ENCODE measurements at regions not wholly inside any gene's neighbourhood (a gene's known extent, or its start where the extent isn't known, plus 50 kb on each side); places are given as distances from the start of the nearest gene placed in this dataset.

DNA sequence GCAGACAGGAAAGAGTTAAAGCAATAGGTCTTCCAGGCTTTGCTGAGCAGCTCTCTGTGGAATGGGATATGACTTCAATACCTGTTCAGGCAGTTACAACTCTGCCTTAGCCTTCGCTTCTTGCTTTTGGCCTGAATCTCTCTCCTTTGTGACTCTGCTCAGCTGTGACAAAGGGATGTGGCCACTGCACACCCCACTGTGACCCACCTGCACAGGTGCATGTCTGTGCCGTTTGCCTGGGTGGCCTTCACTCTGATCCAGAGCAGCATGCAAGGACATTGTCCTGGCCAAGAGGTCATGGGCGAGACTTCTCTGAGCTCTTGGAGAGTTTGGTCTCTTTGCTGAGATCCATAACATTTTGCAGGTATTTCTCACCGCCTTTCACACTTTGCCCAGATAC, 891.3 kb downstream of the BRD1 start:
- Mint-ChIP-seq H3K9me3 (peaks cover 5% of the 10 kb centered on the region), H3K36me3 (no peaks in the 10 kb centered on the region), H3K27ac (no peak overlapping the region), H3K4me1 (no peaks in the 10 kb centered on the region), H3K4me3 (no peak overlapping the region), H3K27me3 (peaks cover 3% of the 10 kb centered on the region)
- no peak for DNase-seq (ENCODE audit: low spot score in 2 of 2)
- ATAC-seq (ENCODE audit: low read depth) = no peak

DNA sequence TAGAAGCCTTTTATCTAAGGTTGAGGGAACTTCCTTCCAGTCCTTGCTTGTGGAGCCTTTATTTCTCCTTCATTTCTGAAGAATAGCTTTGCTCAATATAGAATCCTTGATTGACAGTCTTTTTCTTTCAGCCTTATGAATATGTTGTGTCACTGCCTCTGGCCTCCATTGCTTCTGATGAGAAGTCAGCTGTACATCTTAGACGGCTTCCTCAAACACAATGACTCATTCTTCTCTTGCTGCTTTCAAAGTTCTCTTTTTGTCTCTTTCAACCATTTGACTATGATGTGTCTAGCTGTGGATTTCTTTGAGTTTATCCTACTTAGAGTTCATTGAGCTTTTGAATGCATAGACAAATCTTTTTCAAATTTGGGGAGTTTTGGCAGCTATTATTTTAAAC, 893.2 kb downstream of the BRD1 start:
- ATAC-seq (ENCODE audit: low read depth) = no peak

DNA sequence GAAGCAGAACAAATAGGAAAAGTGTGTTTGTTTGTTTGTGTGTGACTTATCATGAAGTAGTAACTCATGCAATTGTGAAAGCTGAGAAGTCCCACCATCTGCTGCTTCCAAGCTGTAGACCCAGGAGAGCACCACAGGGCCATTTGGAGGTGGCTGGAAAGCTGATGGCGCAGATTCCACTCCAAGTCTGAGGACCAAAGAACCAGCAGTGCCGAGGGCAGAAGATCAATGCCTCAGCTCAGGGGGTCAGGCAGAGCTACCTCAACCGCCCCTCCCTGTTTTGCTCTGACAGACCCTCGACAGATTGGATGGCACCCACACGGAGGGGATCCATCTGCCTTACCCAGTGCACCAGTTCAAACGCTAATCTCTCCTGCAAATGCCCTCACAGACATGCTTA, 896.2 kb downstream of the BRD1 start:
- ATAC-seq (ENCODE audit: low read depth) = no peak
- Mint-ChIP-seq H3K36me3 (no peaks in the 10 kb centered on the region), H3K4me1 (no peaks in the 10 kb centered on the region), H3K4me3 (no peak overlapping the region), H3K27ac (no peak overlapping the region), H3K27me3 (peaks cover 3% of the 10 kb centered on the region), H3K9me3 (peaks cover 5% of the 10 kb centered on the region)
- no peak for DNase-seq (ENCODE audit: low spot score in 2 of 2)

More for the DNA sequence above, 893.2 kb downstream of the BRD1 start:
- no peak overlapping the region for H3K27ac Mint-ChIP-seq
- H3K27me3 Mint-ChIP-seq = peaks cover 3% of the 10 kb centered on the region
- no peaks in the 10 kb centered on the region for H3K4me1 Mint-ChIP-seq
- no peaks in the 10 kb centered on the region for H3K36me3 Mint-ChIP-seq
- no peak overlapping the region for H3K4me3 Mint-ChIP-seq
- H3K9me3 Mint-ChIP-seq = peaks cover 5% of the 10 kb centered on the region
- no peak for DNase-seq (ENCODE audit: low spot score in 2 of 2)

DNA sequence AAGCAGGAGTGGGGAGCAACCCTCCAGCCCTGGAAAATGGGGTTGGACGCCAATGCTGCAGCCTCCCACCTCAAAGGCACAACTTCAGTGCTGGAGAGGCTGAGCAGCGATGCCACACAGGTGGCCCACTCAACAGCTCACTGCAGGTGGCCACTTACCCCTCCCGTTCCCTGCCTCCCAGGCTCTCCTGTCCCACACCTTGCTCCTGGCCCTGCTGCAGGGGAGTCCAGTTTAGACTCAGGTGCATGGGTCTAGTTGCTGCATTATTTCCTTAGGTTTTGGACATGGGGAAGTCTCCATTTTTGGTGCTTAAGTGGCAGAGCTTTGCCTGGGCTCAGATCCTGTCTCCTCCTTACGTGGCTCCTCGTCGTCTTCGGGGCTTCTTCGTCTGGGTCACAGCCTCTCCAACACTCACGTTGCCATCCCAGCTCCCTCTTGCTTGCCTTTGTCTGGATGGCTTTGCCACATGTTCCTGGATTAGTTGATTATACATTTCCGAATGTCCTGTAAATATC, 898.3 kb downstream of the BRD1 start:
- Mint-ChIP-seq H3K27me3 (peaks cover 4% of the 10 kb centered on the region), H3K27ac (no peak overlapping the region), H3K9me3 (peaks cover 3% of the 10 kb centered on the region), H3K4me3 (no peak overlapping the region), H3K4me1 (no peaks in the 10 kb centered on the region), H3K36me3 (no peaks in the 10 kb centered on the region)
- no peak for DNase-seq (ENCODE audit: low spot score in 2 of 2)
- ATAC-seq (ENCODE audit: low read depth) = no peak

DNA sequence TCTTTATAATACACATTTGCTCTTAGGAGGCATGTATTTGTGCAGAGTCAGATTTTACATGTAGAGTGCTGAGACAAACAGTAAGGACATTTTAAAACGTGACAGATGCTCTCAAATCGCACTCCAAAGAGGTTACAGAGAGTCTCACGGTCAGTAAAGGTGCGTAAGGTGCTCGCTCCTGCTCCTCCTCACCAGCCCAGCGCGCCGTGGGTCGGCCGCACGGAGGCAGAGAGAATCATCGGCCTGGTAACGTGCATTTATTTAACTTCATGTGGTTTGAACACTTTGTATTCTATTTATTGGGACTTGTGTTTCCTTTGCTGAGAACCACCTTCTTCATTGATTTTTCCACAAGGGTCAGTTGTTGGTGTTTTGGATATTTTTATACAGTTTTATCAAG, 900.1 kb downstream of the BRD1 start:
- Mint-ChIP-seq H3K9me3 (peaks cover 1% of the 10 kb centered on the region), H3K36me3 (no peaks in the 10 kb centered on the region), H3K27ac (no peak overlapping the region), H3K4me3 (no peak overlapping the region), H3K4me1 (no peaks in the 10 kb centered on the region), H3K27me3 (peaks cover 4% of the 10 kb centered on the region)
- DNase-seq (ENCODE audit: low spot score in 2 of 2) = no peak
- ATAC-seq (ENCODE audit: low read depth) = no peak

DNA sequence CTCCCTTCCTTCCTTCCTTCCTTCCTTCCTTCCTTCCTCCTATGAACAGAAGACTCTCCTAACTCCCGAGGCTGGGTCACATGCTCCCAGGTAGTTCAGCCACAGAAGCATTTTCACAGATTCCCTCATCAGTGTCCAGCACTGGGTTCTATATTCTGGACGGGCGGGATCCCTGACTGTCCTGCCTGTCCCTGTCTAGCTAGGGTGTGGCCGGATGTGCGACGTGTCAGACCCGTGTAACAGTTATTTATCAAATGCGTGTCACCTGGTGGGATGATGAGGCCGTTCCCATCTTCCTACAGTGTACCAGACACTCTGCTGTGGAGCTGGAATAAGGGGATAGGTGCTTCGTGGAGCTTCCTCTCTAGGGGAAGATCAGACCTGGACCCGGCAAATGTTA, 901.0 kb downstream of the BRD1 start:
- Mint-ChIP-seq H3K9me3 (peaks cover 1% of the 10 kb centered on the region), H3K27me3 (peaks cover 4% of the 10 kb centered on the region), H3K27ac (no peak overlapping the region), H3K4me1 (no peaks in the 10 kb centered on the region), H3K4me3 (no peak overlapping the region), H3K36me3 (no peaks in the 10 kb centered on the region)
- ATAC-seq (ENCODE audit: low read depth) (no peak), DNase-seq (ENCODE audit: low spot score in 2 of 2) (no peak)

DNA sequence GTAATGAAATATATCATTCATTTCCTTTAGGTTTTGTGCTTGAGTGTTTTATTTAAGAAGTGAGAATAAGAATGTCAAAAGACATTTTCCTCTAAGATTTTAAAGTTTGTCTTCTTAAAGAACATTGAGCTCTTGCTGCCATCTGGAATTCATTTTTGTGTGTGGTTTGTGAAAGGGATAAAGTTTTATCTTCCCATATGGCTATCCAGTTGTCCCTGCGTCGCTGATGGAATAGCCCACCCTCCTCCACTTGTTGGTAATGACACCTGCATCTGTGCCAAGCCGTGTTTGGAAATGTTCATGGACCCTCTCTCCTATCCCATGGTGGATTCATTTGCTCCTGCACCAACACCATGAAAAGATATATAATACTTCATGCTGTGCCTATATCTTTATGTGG, 901.5 kb downstream of the BRD1 start:
- Mint-ChIP-seq H3K36me3 (no peaks in the 10 kb centered on the region), H3K9me3 (peaks cover 1% of the 10 kb centered on the region), H3K4me3 (no peak overlapping the region), H3K27ac (no peak overlapping the region), H3K27me3 (peaks cover 4% of the 10 kb centered on the region), H3K4me1 (no peaks in the 10 kb centered on the region)
- no peak for DNase-seq (ENCODE audit: low spot score in 2 of 2)
- no peak for ATAC-seq (ENCODE audit: low read depth)

DNA sequence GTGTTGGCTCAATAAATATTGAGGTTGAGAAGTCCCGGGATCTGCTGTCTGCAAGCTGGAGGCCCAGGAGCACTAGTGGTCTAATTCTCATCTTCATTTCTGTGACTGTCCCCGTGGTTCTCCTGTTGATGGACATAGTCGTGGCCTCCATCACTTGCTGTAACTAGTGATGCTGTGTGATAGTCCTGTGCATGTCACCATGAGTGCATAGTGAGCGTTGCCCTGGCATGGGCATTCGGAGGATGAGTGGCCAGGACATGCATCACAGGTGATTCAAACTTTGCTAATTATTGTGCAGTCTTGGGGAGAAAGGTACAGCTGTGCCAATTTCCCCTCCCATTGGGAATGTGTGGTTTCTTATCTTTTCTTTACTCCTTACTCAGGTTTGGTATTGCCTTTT, 902.2 kb downstream of the BRD1 start:
- Mint-ChIP-seq H3K4me1 (no peaks in the 10 kb centered on the region), H3K27me3 (peaks cover 4% of the 10 kb centered on the region), H3K36me3 (no peaks in the 10 kb centered on the region), H3K27ac (no peak overlapping the region), H3K4me3 (no peak overlapping the region), H3K9me3 (peaks cover 1% of the 10 kb centered on the region)
- ATAC-seq (ENCODE audit: low read depth) (no peak), DNase-seq (ENCODE audit: low spot score in 2 of 2) (no peak)

DNA sequence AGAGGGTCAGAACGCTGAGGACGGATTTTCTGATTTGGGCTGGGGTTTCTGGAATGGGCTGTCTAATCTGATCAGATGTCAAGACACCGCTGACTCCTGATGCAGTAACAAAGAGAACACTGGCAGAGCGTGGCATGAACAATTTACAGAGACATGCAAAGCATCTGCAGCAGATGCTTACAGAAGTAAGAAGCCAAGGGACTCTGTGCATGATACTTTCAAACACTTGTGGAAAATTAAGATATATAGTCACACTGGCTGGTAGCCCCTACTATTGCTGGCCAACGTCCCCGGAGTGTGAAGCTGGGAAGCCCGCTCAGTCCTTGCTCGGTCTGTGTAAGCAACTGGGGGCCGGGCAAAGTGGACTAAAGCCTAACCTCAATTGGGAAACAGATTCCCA, 903.7 kb downstream of the BRD1 start:
- H3K27me3 Mint-ChIP-seq = peaks cover 4% of the 10 kb centered on the region
- no peak overlapping the region for H3K27ac Mint-ChIP-seq
- DNase-seq (ENCODE audit: low spot score in 2 of 2) = no peak
- no peak for ATAC-seq (ENCODE audit: low read depth)
- no peaks in the 10 kb centered on the region for H3K36me3 Mint-ChIP-seq
- H3K4me1 Mint-ChIP-seq = no peaks in the 10 kb centered on the region
- peaks cover 1% of the 10 kb centered on the region for H3K9me3 Mint-ChIP-seq
- no peak overlapping the region for H3K4me3 Mint-ChIP-seq

DNA sequence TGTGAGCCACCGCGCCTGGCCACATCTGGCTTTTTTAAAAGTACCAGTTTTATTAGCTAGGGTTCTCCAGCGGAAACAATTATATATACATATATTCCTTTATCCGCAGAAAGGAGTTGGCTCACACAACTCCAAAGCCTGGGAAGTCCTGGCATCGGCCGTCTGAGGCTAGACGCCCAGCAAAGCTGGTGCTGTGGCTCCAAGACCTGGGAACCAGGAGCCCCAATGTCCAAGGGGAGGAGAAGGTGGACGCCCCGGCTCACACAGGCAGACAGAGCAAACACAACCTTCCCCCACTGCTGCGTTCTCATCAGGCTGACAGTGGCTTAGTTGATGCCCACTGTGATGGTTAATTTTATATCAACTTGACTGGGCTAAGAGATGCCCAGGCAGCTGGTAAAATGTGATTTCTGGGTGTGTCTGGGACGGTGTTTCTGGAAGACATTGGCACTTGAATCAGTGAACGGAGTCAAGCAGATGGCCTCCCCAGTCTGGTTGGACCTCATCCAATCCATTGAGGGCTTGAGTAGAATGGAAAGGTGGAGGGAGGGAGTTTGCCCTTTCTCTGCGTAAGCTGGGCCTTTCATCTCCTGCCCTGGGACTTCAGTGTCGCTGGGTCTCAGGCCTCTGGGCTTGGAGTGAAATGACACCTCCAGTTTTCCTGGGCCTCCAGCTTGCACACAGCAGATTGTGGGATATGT, 904.4 kb downstream of the BRD1 start:
- DNase-seq (ENCODE audit: low spot score in 2 of 2) = no peak
- peaks cover 1% of the 10 kb centered on the region for H3K9me3 Mint-ChIP-seq
- no peaks in the 10 kb centered on the region for H3K4me1 Mint-ChIP-seq
- no peak overlapping the region for H3K27ac Mint-ChIP-seq
- H3K27me3 Mint-ChIP-seq = peaks cover 6% of the 10 kb centered on the region
- no peak for ATAC-seq (ENCODE audit: low read depth)
- H3K36me3 Mint-ChIP-seq = no peaks in the 10 kb centered on the region
- no peak overlapping the region for H3K4me3 Mint-ChIP-seq

DNA sequence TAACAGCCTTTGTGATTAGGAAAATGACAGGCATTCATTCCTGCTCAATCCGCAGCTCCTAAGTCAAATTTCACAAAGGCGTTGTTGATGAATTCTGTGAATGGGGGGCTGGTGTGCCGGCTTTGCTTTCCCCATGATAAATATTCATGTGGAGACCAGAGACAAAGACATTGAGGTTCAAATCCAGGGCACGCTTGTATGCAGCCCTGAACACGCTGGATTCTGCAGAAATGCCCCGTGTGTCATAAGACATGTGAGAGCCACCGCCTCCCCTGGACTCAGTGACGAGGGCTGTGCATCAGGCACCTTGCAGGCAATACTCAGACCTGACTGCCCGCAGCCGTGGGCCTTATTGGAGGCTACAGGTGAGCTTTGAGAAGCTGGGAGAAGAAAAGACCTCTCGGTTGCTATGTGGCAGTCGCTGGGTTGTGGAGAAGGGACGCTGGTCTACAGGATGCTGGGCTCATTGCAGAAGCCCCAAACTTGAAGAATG, 906.2 kb downstream of the BRD1 start:
- H3K27me3 Mint-ChIP-seq = peaks cover 10% of the 10 kb centered on the region
- peaks cover 1% of the 10 kb centered on the region for H3K9me3 Mint-ChIP-seq
- H3K36me3 Mint-ChIP-seq = no peaks in the 10 kb centered on the region
- no peak overlapping the region for H3K27ac Mint-ChIP-seq
- H3K4me1 Mint-ChIP-seq = no peaks in the 10 kb centered on the region
- DNase-seq (ENCODE audit: low spot score in 2 of 2) = no peak
- no peak for ATAC-seq (ENCODE audit: low read depth)
- H3K4me3 Mint-ChIP-seq = no peak overlapping the region

DNA sequence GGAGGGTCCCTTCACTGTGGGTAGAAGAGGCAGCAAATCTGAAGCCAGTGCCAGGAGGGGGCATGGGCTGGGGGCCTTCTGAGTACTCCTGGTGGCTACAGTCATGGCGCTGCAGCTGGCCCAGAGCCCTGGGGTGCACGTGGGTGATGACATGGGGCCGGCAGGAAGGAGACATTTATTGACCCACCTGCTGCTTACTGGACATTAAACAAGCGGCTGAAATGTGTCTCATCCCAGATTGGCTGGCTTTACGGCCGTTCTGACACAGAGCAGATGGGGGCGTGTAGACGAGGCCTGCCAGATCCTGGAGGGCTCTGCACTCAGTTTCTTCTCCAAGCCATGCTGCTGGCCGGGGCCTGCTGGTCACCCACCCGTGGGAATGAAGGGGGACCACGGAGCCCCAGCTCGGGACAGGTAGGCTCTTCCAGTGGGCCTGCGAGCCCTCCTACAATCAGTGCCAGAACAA, 906.9 kb downstream of the BRD1 start:
- DNase-seq (ENCODE audit: low spot score in 2 of 2) (no peak), ATAC-seq (ENCODE audit: low read depth) (no peak)
- H3K9me3 Mint-ChIP-seq = peaks cover 1% of the 10 kb centered on the region

DNA sequence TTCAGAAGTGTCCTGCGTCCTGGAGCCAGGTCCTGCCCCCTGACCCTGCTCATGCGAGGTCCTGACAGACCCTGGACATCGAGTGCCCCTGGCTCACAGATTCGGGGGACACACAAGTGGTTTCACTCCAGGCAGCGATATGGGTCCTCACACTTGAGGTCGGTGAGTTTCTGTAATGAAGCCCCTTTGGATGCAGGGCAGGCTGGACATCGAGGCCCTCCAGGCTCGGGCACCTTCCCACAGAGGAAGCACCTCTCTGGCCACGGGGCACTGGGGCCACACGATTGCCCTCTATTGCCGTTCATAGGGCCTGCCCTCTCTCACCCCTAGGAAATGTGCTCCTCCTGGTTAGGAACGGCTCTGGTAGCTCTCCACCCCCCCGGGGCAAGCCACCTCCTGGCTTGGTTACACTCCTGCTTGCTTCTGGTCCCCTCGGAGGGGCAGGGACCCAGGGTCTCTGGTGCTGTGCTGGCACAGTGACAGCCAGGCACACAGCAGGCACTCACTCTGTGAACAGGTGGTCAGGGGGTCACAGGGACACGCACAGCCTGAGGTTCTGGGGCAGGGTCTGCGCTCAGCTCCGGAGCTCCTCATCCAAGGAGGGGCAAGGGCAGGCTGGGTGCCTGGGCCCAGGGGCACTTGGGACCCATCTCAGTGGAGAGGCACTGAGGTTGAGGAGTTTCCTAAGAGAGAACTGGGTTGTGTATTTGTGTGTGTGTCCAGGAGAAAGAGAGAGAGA, 907.7 kb downstream of the BRD1 start:
- no peaks in the 10 kb centered on the region for H3K9me3 Mint-ChIP-seq
- H3K36me3 Mint-ChIP-seq = no peaks in the 10 kb centered on the region
- no peak for DNase-seq (ENCODE audit: low spot score in 2 of 2)
- H3K27me3 Mint-ChIP-seq = peaks cover 9% of the 10 kb centered on the region
- no peak for ATAC-seq (ENCODE audit: low read depth)
- H3K27ac Mint-ChIP-seq = no peak overlapping the region
- H3K4me1 Mint-ChIP-seq = no peaks in the 10 kb centered on the region
- H3K4me3 Mint-ChIP-seq = no peak overlapping the region

More for the DNA sequence above, 906.9 kb downstream of the BRD1 start:
- H3K4me3 Mint-ChIP-seq = no peak overlapping the region
- no peak overlapping the region for H3K27ac Mint-ChIP-seq
- peaks cover 9% of the 10 kb centered on the region for H3K27me3 Mint-ChIP-seq
- H3K4me1 Mint-ChIP-seq = no peaks in the 10 kb centered on the region
- H3K36me3 Mint-ChIP-seq = no peaks in the 10 kb centered on the region

DNA sequence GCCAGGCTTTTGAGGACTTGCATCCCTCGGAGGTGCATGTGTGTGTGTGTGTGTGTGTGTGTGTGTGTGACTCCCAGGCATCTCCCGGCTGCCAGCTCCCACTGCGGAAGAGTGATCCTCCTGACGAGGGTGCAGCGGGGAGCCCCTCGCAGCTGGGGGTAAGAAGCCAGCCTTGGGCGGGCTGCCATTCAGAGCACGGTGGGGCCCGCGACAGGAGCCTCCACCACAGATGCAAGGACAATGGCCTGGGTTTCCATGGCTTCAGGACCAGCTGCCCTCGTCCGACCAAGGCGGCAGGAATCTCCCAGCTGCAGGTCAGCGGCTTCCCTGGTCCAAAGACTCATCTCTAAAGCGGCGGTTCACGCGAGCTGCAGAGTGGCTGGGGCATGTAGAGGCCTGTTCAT, 908.5 kb downstream of the BRD1 start:
- DNase-seq (ENCODE audit: low spot score in 2 of 2) = no peak
- H3K9me3 Mint-ChIP-seq = peaks cover 2% of the 10 kb centered on the region
- H3K4me3 Mint-ChIP-seq = no peak overlapping the region
- peaks cover 11% of the 10 kb centered on the region for H3K27me3 Mint-ChIP-seq
- H3K36me3 Mint-ChIP-seq = no peaks in the 10 kb centered on the region
- no peaks in the 10 kb centered on the region for H3K4me1 Mint-ChIP-seq
- ATAC-seq (ENCODE audit: low read depth) = no peak
- H3K27ac Mint-ChIP-seq = no peak overlapping the region
